ENCODE measurements at regions not wholly inside any gene's neighbourhood (a gene's known extent, or its start where the extent isn't known, plus 50 kb on each side); places are given as distances from the start of the nearest gene placed in this dataset.

DNA sequence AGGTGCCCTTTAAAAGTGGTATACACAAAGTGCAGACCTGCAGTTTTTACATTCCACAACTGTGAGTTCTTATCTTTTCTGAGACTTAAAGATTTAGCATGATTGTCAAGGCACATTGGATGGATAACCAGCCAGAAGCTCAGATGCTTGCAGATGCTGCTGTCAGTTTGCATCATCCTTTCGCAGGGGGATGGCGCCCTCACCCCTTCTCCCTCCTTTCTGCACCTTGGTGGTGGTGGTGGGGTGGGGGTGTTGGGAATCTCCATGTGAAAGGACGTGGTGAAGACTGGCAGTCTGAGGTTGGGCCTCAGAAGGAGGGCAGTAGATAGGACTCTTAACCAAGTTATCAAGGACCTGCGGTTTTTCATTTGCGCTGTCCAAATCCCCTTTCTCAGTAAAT is 309.6 kb upstream of the SEMA6D start:
- TF ChIP-seq, protein P1, sequence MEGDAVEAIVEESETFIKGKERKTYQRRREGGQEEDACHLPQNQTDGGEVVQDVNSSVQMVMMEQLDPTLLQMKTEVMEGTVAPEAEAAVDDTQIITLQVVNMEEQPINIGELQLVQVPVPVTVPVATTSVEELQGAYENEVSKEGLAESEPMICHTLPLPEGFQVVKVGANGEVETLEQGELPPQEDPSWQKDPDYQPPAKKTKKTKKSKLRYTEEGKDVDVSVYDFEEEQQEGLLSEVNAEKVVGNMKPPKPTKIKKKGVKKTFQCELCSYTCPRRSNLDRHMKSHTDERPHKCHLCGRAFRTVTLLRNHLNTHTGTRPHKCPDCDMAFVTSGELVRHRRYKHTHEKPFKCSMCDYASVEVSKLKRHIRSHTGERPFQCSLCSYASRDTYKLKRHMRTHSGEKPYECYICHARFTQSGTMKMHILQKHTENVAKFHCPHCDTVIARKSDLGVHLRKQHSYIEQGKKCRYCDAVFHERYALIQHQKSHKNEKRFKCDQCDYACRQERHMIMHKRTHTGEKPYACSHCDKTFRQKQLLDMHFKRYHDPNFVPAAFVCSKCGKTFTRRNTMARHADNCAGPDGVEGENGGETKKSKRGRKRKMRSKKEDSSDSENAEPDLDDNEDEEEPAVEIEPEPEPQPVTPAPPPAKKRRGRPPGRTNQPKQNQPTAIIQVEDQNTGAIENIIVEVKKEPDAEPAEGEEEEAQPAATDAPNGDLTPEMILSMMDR (IDR thresholded peaks at IDR 0.05): no peak
- TF ChIP-seq POLR2A (IDR thresholded peaks at IDR 0.05): no peak

Measured in esophagus squamous epithelium (tissue), 4 donors.